HG03442 (cell line): ENCODE measurements at regions not wholly inside any gene's neighbourhood (a gene's known extent, or its start where the extent isn't known, plus 50 kb on each side); places are given as distances from the start of the nearest gene placed in this dataset.
"Not testable (repeated sequence)": the region's sequence is repeated elsewhere in the genome, so short reads cannot be mapped to it uniquely, and the experiment has no call there.

Source experiments
- ATAC-seq: cut with Tn5 transposase; IDR thresholded peaks from one replicate; pipeline ENCODE4 v1.9.1; 2021; ENCODE audit warnings: mild to moderate bottlenecking, moderate library complexity; ENCODE audit not compliant: unreplicated experiment

DNA sequence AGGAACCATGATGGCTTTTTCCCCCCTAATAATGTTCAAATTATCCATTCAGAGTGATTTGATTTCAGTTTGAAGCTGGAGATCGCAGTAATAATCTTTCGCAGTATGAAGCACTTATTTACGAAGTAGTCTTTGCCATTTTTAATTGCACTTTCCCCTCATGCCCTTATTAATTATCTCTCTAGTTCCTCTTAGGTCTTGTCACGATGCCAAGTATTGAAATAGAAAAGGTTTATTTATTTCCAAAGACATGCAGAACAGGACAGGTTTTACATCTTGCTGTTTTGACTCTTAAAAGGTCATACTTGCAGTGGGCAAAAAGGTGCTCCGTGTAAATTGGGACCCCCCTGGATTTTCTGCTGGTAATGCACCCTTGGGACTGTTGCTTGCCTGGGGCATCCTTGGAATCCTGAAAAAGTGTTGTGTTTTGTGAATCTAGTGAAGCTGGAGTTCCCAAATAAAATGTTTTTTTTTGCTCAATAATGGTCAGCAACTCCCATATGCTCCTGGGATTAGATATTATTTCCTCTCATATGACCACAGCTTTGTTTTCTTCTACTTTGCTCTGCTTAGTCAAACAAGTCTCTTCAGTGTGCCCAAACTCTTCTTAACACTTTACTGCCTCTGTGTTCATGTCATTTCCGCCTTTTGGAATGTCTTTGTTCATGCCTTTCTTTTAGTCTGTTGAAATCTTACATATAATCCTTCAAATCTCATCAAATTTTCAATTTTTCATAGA lies 278.3 kb downstream of the TMEM38B start:
- no peak for ATAC-seq

- no peak for ATAC-seq
Observed at GRCh38 chr9:105973951-105974351, 279.6 kb downstream of the TMEM38B start.

- no peak for ATAC-seq
Observed at GRCh38 chr9:105975886-105976645, 281.7 kb downstream of the TMEM38B start.

DNA sequence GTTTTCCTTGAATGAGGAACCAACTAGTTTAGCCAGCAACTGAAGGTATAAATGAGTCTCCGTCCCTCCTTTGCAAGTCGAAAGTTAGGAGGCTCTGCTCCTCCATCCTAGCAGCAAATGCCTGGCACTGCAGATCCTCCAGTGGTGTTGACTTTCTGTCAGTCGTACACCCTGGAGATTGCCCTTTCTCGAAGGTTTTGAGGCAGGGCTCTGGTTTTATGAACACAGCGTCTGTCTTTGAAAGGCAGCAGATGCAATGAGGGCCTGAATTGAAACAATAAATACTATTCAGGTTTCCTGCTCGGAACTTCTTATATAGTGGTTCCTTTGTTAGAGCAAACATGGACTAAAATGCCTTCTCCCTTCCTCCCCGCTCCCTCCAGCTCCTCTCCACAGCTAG lies 284.0 kb downstream of the TMEM38B start:
- ATAC-seq = no peak

DNA sequence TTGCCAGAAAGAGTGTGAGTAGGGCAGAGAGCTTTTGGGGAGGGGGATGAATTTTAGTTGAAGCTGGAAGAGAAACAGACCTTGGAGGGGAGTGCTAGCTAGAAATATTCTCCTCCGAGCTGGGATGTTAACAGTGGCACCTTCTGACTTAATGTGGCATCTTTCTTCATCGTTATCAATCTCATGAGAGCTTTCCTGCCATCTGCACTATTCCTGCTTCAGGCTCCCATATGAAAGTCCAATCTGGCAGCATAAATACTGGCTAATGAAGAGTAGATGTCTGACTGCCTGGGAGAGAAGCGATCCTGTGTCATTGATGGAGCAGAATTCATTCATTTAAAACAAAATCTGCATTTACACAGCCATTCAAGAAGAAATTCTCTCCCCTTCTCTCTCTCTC lies 284.5 kb downstream of the TMEM38B start:
- ATAC-seq = no peak

DNA sequence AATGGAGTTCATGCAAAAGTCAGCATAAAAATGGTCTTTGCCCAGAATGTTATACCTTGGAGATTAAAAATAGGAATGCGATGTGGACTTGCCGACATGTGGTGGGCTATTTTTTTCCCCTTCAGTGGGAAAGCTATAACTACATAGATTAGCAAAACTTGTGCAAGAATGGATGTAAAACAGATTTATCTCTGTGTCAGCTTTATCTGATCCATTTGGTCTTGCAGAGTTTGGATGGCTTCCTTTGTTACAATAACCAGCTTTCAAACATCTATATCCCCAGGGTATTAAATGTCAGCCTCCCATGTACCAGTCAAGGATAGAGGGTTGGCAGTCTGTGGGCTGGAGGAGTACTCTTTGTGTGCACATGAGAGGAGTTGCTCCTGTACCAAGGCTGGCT lies 284.9 kb downstream of the TMEM38B start:
- no peak for ATAC-seq

GRCh38 chr9:105984714-105985113 lies 290.4 kb downstream of the TMEM38B start:
- ATAC-seq = no peak

GRCh38 chr9:105993116-105993854 lies 298.9 kb downstream of the TMEM38B start:
- ATAC-seq = no peak

DNA sequence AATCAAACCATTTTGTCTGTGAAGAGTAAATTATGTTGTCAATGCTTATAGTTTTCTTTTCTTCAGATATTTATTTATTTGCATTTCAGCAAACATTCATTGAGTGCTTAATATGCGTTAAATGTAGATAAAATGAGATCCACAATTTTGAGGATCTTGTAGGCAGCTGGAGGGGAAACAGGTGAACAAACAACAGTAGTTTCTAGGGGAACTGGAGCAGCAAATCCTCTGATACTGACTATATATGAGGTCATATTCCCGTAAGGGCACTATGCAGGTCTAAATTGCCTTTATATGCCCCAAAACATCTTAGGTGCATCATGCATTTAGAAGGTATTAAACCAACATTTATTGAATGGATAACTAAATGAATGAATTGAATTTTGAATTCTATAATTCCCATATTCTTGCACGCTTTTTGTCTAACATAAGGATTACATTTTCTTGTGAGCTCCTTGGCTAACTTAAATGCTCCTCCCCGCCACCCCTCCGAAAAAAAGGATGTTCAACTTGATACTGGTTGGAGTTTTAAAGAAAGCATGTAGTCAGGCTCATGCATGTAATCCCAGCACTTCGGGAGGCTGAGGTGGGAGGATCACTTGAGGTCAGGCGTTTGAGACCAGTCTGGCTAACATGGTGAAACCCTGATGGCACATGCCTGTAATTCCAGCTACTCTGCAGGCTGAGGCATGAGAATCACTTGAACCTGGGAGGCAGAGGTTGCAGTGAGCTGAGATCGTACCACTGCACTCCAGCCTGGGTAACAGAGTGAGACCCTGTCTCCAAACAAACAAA lies 299.8 kb downstream of the TMEM38B start:
- no peak for ATAC-seq

- peak; percentile 63 for ATAC-seq
Observed at GRCh38 chr9:105994970-105995369, 300.6 kb downstream of the TMEM38B start.

GRCh38 chr9:106017198-106017740 lies 322.9 kb downstream of the TMEM38B start:
- no peak for ATAC-seq

- no peak for ATAC-seq
Observed at GRCh38 chr9:106019039-106019680, 324.8 kb downstream of the TMEM38B start.

GRCh38 chr9:106019702-106020101 lies 325.4 kb downstream of the TMEM38B start:
- ATAC-seq = no peak

DNA sequence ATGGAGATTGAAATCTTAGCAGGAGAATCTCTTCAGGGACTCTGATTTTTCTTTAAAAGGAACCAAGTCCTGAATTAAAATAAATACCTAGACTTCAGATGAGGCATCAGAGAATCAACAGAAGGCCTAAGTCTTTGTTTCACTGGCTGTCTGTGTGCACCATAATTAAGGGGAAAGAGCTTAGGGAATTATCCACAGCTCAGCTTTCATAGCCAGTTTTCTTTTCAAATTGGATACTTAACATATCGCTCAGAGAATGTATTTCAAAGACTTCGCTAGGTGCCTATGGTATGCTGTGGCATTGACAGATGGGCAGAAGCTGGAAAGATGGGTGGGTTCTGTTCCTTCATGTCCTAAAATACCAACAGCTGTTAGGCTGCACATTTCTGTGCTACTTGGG lies 325.8 kb downstream of the TMEM38B start:
- ATAC-seq = no peak

DNA sequence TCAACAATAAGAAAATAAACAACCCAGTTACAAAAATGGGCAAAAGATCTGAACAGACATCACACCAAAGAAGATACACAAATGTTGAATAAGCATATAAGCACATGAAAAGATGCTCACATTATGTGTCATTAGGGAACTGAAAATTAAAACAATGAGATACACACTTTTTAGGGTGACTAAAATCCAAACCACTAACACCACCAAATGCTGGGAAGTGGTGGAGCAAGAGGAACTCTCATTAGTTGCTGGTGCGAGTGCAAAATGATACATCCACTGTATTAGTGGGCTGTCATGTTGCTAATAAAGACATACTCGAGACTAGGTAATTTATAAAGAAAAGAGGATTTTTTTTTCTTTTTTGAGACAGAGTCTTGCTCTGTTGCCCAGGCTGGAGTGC lies 329.1 kb downstream of the TMEM38B start:
- peak; percentile 49 for ATAC-seq

DNA sequence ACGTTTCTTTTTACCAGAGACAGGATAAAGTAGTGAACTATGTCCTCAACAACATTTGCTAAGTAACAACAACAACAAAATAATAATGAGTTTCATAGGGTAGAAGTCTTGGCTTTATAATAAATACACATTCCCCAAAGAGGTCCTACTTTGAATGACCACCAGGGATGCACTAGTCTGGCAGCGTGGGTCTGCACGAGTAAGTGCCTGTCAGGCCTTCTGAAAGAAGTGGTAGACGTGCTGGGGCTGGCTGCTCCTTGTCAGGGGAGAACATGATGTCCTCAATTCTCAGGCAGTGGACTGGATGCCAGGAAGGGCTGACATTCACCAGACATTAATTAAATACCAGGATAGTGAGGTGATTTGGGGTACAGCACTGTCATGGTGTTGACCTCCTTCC lies 331.1 kb downstream of the TMEM38B start:
- ATAC-seq = no peak

DNA sequence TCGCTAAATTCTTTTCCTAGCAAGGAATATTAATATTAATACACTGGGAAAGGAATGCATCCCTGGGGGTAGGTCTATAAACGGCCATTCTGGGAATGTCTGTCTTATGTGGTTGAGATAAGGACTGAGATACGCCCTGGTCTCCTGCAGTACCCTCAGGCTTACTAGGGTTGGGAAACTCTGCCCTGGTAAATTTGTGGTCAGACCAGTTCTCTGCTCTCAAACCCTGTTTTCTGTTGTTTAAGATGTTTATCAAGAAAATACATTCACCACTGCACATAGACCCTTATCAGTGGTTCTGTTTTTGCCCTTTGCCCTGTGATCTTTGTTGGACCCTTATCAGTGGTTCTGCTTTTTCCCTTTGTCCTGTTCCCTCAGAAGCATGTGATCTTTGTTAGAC lies 335.8 kb downstream of the TMEM38B start:
- not testable (repeated sequence) for ATAC-seq

- ATAC-seq = no peak
Observed at GRCh38 chr9:106032978-106033377, 338.6 kb downstream of the TMEM38B start.

GRCh38 chr9:106035806-106036205 lies 341.5 kb downstream of the TMEM38B start:
- no peak for ATAC-seq
